HG03095 (cell line): ENCODE measurements at regions not wholly inside any gene's neighbourhood (a gene's known extent, or its start where the extent isn't known, plus 50 kb on each side); places are given as distances from the start of the nearest gene placed in this dataset.
A peak's percentile ranks its signal among the peaks of the same experiment; 100 is the strongest.

Experiments
- ATAC-seq: cut with Tn5 transposase; IDR thresholded peaks from one replicate; pipeline ENCODE4 v1.9.1; 2021; ENCODE audit warnings: moderate library complexity; ENCODE audit not compliant: unreplicated experiment

DNA sequence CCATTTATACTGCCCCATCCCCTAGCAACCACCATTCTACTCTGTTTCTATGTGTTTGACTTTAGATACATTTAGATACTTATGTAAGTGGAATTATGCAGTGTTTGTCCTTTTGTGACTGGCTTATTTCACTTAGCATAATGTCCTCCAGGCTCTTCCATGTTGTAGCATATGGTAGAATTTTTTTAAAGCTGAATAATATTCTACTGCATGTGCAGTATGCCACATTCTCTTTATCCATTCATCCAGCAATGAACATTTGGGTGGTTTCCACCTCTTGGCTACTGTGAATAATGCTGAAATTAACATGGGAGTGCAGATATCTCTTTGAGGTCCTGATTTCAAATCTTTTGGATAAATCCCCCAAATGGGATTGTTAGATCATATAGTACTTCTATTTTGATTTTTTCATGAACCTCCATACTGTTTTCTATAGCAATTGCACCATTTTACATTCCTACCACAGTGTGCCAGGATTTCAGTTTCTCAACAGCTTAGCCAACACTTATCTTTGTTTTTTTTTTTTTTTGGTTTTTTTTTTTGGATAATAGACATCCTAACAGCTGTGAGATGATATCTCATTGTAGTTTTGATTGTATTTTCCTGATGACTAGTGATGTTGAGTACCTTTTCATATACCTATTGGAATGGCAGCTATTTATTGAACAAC, 105.9 kb upstream of the LNX1 start:
- no peak for ATAC-seq

DNA sequence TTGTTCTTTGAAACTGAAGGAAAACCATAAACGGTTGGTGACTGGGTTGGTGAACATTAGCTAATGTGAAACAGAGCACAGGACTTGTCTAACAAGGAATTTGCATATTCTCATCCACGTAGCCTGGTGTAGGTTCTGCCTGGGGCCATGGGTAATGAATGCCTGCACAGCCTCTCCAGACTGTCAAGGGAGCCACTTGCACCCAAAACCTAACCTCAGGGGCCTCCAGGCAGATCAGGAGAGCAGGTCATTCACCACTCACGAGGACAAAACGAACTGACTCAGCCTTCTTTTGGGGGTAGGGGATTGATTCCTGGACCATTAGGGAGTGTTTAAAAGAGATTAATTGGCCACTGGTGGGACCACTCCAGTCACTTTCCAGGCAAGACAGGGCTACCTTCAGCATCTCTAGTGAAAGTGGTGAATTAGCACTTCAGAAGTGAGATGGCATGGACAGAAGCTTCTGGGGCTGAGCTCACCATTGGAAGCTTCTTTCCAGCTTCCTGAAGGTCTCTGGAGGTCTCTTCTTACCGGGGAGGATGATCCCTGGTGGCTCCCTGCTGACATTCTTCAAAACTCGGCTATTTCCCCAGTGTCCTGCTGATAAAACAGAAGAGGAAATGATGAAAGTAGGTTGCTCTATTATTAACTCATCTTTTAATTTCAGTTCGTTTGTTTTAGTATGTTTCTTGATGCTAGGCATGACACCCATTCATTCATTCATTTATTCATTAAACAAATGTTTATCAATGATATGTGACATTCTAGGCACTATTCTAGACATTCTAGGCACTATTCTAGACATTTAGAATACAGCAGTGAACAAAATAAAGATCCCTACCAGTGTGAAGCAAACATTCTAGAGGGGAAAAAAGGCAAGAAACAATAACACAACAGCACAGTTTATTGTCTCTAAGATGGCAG, 104.5 kb upstream of the LNX1 start:
- ATAC-seq, result peak; percentile 82

- no peak for ATAC-seq
Measured at GRCh38 chr4:53694666-53695065, 103.4 kb upstream of the LNX1 start.

DNA sequence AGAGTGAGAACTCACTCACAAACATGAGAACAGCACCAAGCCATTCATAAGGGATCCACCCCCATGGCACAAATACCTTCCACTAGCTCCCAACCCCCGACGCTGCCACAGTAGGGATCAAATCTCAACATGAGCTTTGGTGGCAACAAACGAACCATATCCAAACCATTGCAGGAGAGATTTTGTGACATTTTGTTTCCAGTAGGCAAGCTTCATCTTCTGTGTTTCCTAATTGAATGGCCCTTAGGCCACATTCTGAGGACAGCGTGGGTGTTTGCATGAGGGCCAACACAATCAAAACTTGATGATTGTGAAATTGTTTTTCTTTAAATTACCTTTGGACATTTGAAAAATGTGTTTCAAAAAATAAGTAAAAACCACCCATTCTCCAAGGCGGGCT, 102.6 kb upstream of the LNX1 start:
- no peak for ATAC-seq

- no peak for ATAC-seq
Measured at GRCh38 chr4:53693408-53693807, 102.1 kb upstream of the LNX1 start.

DNA sequence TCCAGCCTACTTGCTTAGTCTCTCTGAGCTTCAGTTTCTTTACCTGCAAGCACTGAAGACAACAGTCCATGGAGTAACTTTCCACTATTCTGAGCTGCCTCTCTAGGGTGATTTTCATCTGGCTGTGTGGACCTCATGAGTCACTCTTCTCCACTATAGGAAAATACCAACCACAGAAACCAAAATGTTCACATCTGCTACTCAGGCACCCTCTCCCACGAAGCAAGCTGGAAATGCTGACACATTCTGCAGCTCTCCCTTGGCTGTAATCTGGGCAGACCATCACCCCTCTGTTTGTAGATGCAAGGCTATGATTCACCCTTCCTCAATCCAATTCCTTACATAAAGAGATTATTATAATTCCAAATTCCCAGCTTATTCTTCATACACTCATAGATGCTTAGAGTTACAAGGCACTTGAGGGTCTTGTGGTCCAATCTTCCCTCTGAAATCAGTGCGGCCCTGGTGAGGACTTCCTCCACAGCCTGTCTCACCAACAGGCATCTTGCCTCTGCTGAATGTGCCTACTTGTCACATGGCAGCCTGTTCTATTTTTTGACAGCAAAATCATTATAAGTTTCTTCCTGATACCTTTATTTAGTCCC, 97.0 kb upstream of the LNX1 start:
- peak; percentile 87 for ATAC-seq

DNA sequence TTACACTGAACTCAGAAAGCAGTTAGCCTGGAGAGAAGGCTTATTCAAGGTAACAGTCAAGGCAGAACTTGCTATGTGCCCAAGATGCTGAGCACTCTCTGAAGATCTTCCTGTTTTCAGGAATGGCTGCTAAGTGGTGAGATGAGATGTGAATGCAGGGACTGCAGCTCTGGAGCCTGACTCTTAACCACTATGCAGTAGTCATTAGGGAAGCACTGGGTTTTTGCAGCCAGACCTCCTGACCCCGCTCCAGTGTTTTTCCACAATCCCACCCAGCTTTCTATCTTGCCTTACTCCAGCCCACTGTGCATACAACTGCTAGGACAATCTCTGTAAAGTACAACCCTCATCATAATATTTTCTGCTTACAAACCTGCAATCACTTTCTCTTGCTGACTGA, 95.2 kb upstream of the LNX1 start:
- no peak for ATAC-seq

- ATAC-seq, result no peak
Measured at GRCh38 chr4:53684136-53685130, 93.1 kb upstream of the LNX1 start.

DNA sequence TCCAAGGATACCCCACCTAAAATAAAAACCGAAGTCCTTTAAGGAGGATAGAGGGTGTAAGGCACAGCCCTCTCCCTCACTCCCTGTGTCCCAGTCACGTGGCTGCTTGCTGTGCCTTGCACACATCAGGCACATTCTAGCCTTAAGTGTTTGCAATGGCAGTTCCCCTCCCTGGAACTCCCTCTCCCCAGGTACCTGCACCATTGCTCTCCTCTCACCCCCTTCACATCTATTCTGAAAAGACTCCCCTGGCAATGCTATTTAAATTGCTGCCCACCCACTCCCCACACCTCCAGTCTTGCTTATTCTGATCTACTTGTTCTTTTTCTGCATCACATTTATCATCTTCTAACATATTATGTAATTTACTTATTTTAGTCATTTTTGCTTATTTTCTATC, 91.6 kb upstream of the LNX1 start:
- ATAC-seq, result no peak

- no peak for ATAC-seq
Measured at GRCh38 chr4:53682196-53682595, 90.9 kb upstream of the LNX1 start.

DNA sequence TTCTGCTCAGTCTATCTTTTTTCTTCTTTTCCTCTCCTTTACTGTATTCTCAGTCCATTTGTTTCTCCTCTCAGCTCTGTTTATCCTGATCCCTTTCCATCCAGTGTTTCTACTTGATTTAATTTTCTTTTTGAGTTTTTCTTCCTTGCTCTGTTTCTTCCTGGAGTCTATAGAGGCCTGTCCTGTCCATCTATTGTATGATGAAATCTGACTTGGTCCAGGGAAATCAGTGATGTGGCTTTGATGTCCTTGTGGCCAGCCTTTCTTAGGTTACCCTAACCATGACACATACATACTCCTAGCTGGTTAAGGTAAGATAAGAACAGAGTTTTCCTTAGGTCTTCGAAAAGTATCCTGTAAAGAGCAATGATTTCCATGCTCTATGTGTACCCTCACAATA, 89.3 kb upstream of the LNX1 start:
- ATAC-seq, result no peak

GRCh38 chr4:53680168-53680567, 88.9 kb upstream of the LNX1 start:
- ATAC-seq, result no peak

- no peak for ATAC-seq
Measured at GRCh38 chr4:53676402-53676871, 85.2 kb upstream of the LNX1 start.

DNA sequence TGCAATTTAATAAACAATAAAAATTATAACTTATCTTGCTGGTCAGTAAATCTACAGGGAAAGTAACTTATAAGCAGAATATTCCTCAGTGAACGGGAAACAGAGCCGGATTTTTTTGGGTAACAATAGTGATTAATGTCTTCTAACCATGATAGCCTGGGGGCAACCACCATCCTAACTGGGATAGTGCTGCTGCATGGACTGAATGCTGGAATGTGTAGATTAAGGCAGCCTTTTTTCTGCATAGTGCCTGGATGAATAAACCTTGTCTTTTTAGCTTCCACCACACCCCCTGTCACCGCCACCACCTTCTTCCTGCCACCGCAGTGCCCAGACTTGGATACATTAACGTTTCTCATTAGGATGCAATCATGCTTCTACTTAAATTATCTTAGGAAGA, 83.6 kb upstream of the LNX1 start:
- ATAC-seq, result no peak

DNA sequence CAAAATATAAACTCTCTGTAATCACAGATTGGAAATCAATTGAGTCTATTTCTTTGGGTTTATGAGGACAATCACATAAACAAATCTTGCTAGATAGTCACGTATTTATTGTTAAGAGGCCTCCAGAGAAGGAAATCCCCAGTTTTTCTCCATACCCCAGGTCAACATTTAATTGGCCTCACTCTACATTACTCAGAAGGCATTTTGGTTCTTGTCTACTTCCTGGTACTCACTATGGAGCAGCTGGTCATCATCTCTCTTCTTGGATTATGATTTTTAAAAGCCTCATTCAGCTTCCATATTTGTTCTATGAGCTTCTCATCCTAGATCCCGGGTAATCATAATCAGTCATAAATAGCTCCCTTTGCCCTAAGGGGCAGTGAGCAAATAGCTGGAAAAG, 81.6 kb upstream of the LNX1 start:
- ATAC-seq, result no peak

GRCh38 chr4:53671757-53672156, 80.5 kb upstream of the LNX1 start:
- no peak for ATAC-seq

- ATAC-seq, result no peak
Measured at GRCh38 chr4:53659737-53660136, 68.5 kb upstream of the LNX1 start.

DNA sequence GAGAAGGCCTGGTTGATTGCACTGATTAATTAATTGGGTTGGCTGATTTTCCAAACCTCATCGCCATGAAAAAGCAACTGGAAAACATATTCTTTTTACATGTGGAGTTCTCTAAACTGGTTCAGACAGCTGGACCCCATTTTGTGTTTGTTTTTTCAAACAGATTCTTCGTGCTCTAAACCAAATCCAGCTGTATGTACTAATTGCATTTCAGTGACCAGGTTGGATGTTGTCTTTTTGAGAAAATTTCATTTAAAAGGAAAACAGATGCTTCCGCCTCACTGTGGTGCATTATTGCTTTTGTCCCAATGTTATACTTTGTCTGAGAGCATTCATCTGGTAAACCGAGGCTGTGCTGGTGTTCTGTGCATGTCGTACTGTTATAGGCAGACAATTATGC, 67.8 kb upstream of the LNX1 start:
- no peak for ATAC-seq

DNA sequence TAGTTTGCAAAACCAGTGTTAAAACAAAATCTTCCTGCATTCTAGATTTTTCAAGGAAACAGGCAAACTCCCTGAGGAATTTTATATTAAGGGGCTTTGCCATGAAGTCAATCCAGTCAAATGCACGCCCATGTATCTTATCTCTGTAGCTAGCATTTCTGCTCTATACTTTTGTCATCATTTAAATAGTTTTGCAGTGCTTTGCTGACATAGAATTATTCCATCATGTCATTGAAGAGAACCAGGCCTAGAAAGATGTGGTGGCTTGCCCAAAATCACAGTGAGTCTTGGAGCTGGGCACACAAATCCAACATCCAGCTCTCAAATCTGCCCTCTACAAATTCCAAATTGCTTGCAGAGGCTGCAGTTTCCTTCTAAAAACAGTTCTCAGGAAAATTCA, 66.7 kb upstream of the LNX1 start:
- ATAC-seq, result no peak

- no peak for ATAC-seq
Measured at GRCh38 chr4:53656421-53656981, 65.2 kb upstream of the LNX1 start.
